ENCODE measurements at regions not wholly inside any gene's neighbourhood (a gene's known extent, or its start where the extent isn't known, plus 50 kb on each side); places are given as distances from the start of the nearest gene placed in this dataset.

- DNase-seq (ENCODE audit: low read depth in 2 of 3, low spot score in 1 of 3): no peak
Measured at GRCh38 chr2:176388861-176389260, 119.6 kb downstream of the MTX2 start.

GRCh38 chr2:176390276-176391147 is 121.3 kb downstream of the MTX2 start:
- no peak for DNase-seq (ENCODE audit: low read depth in 2 of 3, low spot score in 1 of 3)

DNA sequence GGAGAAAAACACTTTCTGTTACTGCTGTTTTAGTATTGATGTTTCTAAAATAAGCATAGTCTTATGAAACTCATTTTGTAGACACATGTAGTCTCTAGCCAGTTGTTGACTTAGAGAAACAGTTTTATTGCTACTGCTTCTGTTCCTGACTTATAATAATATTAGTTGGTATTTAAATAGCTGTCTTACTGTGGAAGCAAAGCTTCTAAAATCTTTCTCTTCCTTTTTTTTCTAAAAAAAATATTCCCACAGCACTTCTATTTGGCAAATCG is 121.8 kb downstream of the MTX2 start:
- no peak for DNase-seq (ENCODE audit: low read depth in 2 of 3, low spot score in 1 of 3)

DNA sequence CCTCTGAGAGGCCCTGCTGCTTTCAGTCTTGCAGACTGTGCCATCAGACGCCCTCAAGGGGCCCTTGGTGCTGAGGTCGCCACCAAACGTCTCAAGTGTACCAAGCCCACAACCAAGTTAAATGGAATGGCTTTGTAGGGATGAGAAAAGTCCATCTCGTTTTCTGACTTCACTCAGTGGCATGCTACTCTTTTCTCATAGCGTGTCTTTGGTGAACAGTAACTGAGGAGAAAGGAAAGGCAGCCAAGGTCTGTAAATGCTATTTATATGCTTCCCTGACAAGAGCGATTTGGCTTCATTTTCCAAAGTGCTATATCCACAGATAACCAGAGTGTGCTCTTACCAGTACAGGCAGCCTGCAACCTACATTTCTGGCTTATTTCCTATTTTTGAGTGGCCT is 123.0 kb downstream of the MTX2 start:
- DNase-seq (ENCODE audit: low read depth in 2 of 3, low spot score in 1 of 3): no peak

GRCh38 chr2:176392744-176393414 is 123.6 kb downstream of the MTX2 start:
- DNase-seq (ENCODE audit: low read depth in 2 of 3, low spot score in 1 of 3): no peak

DNA sequence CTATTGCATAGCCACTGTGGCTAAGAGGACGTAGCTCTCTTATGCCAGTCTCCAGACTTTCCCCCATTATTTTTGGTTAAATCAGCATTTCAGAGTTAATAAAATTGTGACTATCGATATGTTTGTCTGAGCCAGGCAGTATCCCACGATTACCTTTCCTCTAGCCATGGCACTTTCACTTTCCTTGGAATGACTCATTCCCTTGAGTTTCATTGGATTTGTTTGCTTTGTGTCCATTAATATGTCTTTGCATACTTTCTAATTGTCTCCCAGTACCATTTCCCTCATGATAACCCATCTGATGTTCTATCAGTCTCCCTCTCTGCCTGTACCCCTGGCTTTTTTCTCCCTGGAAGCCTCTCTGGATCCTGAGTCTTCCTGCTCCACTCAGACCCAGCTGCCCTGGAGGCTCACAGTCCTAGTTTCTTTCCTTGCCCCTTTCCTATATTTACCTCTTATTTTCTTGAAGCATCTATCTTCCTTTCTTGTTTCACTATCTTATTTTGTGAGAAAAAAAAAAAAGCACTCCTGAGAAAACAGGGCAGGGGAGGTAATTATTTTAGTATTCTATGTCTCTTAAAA is 126.1 kb downstream of the MTX2 start:
- no peak for DNase-seq (ENCODE audit: low read depth in 2 of 3, low spot score in 1 of 3)

DNA sequence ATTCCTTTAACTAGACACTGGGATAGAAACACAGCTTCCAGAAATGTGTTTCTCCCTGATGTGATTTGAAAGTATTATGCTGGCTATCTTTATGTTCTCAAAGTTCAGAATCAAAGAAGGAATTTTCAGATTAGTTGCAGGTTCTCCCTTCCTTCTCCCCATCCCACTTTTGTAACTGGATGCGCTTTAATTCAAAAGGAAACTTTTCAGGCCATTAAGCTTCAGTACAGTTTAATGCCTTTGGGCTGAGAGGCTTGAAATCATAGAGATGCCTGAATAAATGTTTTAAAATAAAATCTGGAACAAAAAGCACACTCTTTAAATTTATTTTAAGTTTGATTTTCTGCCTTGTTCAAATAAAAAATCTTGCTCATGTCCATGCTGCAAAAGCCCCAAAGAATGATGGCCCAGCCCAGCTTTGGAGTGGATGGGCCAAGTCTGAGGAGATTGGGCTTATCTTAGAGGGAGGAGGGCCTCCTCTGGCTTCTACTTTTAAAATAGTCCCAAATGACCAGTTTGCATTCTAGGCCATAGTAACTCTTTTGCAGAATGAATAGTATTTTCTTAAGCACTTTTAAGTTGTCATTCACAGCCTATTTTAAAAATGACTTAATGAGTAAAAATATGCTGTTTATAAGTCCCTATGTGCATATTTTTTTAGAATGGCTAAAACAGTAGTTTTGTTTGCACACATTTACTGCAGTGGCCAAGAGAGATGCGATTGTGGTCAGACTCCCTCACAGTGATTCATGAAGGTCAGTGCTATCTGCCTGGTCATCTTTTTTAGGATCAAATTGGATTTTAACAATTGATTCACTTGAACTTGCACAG is 129.2 kb downstream of the MTX2 start:
- DNase-seq (ENCODE audit: low read depth in 2 of 3, low spot score in 1 of 3): no peak

GRCh38 chr2:176399074-176399598 is 129.9 kb downstream of the MTX2 start:
- DNase-seq (ENCODE audit: low read depth in 2 of 3, low spot score in 1 of 3): no peak

- no peak for DNase-seq (ENCODE audit: low read depth in 2 of 3, low spot score in 1 of 3)
Measured at GRCh38 chr2:176405477-176405876, 136.2 kb downstream of the MTX2 start.

DNA sequence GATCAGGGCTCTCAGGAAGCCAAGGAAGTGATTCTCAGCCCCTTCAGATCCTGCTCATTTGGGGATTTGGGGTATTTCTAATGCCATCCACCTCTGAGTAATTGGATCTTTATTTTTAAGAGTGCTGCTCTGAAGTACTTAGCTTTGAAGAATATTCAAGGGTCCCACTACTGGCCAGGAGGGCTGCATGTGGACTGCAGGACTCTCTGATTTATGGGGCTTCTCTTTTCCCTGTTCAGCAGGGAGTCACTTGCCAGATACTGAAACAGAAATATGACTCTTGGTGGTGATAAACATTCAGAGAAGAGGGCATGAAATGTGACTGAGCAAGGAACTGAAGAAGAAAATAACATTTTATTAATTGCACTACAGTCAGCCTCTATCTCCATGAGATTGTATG is 138.5 kb downstream of the MTX2 start:
- DNase-seq (ENCODE audit: low read depth in 2 of 3, low spot score in 1 of 3): no peak

DNA sequence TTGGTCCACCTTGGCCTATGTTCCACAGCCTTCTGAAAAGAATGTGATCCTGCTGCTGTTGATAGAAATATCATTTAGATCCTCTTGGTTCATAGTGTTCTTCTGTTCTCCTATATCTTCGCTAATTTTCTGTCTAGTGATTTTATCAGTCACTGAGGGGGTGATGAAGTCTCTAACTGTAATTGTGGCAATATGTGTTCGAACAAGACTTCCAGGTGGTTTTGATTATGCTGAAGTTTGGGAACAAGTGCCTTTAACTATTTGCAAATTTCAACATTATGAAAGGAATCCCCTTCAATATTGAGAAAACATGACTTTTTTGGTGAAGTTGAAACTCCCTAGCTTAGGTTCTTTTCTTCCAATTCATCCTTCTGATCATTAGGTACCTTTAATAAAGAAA is 140.4 kb downstream of the MTX2 start:
- DNase-seq (ENCODE audit: low read depth in 2 of 3, low spot score in 1 of 3): no peak

- DNase-seq (ENCODE audit: low read depth in 2 of 3, low spot score in 1 of 3): no peak
Measured at GRCh38 chr2:176412136-176412535, 142.9 kb downstream of the MTX2 start.

- no peak for DNase-seq (ENCODE audit: low read depth in 2 of 3, low spot score in 1 of 3)
Measured at GRCh38 chr2:176413786-176414185, 144.5 kb downstream of the MTX2 start.

DNA sequence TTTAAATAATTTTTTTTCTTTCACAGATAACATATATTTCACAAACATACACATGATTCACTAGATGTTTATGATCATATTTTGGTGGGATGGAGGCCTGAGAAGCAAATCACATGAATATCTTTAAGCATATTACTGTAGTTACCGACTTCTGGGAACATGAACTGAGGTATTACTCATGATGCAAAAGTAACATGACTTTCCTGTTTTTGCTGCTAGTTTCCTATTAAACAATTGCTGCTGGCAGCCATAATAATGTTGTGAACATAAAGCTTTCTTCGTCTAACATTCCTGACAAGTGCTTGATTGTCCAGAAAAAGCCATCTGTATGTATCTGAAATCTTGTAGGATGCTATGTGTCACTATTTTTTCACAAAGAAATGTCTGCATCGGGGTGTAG is 145.4 kb downstream of the MTX2 start:
- no peak for DNase-seq (ENCODE audit: low read depth in 2 of 3, low spot score in 1 of 3)

GRCh38 chr2:176415174-176415895 is 146.1 kb downstream of the MTX2 start:
- no peak for DNase-seq (ENCODE audit: low read depth in 2 of 3, low spot score in 1 of 3)

DNA sequence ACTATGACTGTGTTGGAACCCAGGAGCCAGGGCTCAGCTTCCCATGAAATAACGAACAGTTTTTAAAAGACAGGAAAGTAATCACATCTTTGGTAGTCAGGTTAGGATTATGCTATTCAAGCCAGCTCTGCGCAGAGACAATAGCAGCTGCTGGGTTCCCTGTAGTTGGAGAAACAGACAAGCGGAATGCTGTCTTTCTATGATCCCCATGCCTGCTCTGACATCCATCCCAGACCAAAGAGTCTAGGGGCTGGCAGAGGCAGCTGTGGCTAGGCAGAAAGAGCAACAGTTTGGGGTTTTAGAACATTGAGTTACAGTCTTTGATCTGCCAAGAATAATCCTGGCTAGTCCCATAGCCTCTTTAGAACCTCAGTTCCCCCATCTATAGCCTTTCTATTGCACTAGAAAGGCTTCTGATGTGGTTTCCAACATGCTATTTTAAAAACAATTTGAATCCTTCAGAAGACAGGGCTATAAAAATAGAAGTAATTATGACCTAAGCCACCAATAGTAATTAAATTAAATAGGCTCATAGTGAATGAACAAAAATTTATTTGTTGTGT is 146.8 kb downstream of the MTX2 start:
- DNase-seq (ENCODE audit: low read depth in 2 of 3, low spot score in 1 of 3): no peak

- no peak for DNase-seq (ENCODE audit: low read depth in 2 of 3, low spot score in 1 of 3)
Measured at GRCh38 chr2:176418768-176419167, 149.5 kb downstream of the MTX2 start.

GRCh38 chr2:176419591-176420071 is 150.4 kb downstream of the MTX2 start:
- DNase-seq (ENCODE audit: low read depth in 2 of 3, low spot score in 1 of 3): no peak

GRCh38 chr2:176421297-176422050 is 152.2 kb downstream of the MTX2 start:
- no peak for DNase-seq (ENCODE audit: low read depth in 2 of 3, low spot score in 1 of 3)

- no peak for DNase-seq (ENCODE audit: low read depth in 2 of 3, low spot score in 1 of 3)
Measured at GRCh38 chr2:176423819-176424218, 154.6 kb downstream of the MTX2 start.
